B cell (primary cell): ENCODE measurements at regions not wholly inside any gene's neighbourhood (a gene's known extent, or its start where the extent isn't known, plus 50 kb on each side); places are given as distances from the start of the nearest gene placed in this dataset.

Experiments used
- ATAC-seq: fragments of 200-7000 bp; cut with Tn5 transposase; one replicate; pipeline ENCODE4 v1.10.0; 2021; ENCODE audit warnings: low read depth, mild to moderate bottlenecking, moderate number of reproducible peaks, moderate library complexity
- CTCF ChIA-PET: fragments of 350-600 bp; sonication (Branson Sonifier 250); formaldehyde crosslinking; loops from one replicate; lab custom pipeline; 2021; ENCODE audit warnings: antibody characterized with exemption, inconsistent platforms; lab: Charles Lee
- POLR2A ChIA-PET: fragments of 350-600 bp; sonication (Branson Sonifier 250); formaldehyde crosslinking; loops from one replicate; lab custom pipeline; 2021; ENCODE audit warnings: antibody characterized with exemption; lab: Charles Lee
- DNase-seq: peaks from one replicate; pipeline ENCODE4 v3.0.0; 2013
- H2AFZ ChIP-seq: 2 replicates; pipeline ENCODE4 v1.6.1; 2012; ENCODE audit warnings: mild to moderate bottlenecking, low read depth, low read length; ENCODE audit not compliant: insufficient read depth, poor library complexity, severe bottlenecking
- H3K27ac ChIP-seq, 2 donors: 1 replicate in 1 of 2; 2 replicates in 1 of 2; pipeline ENCODE4 v1.5.1; 2012 to 2013; ENCODE audit warnings: low read length in 2 of 2, mild to moderate bottlenecking in 2 of 2, moderate library complexity in 1 of 2
- H3K27me3 ChIP-seq, 4 experiments: fragments of 200-600 bp in 1 of 4; sonication (generic) in 1 of 4; replicated peaks in 1 of 4; 1 replicate in 2 of 4; 2 replicates in 2 of 4; pipeline versions ENCODE4 v1.6.1 to v1.7.0; 2013 to 2016; ENCODE audit warnings: low read length in 3 of 4, mild to moderate bottlenecking in 2 of 4, mixed read lengths in 1 of 4, moderate library complexity in 1 of 4; ENCODE audit not compliant: insufficient read depth in 4 of 4, control insufficient read depth in 3 of 4; ENCODE audit errors: control extremely low read depth in 1 of 4
- H3K36me3 ChIP-seq, 2 experiments: replicated peaks in 1 of 2; 1 replicate in 1 of 2; 2 replicates in 1 of 2; pipeline versions ENCODE4 v1.6.1 to v1.7.1; 2013; ENCODE audit warnings: low read length in 1 of 2; ENCODE audit not compliant: insufficient read depth in 2 of 2, control insufficient read depth in 1 of 2; ENCODE audit errors: control extremely low read depth in 1 of 2, extremely low read depth in 1 of 2
- H3K4me1 ChIP-seq, 2 donors: fragments of 200-600 bp in 1 of 2; sonication (generic) in 1 of 2; 1 replicate in 1 of 2; 2 replicates in 1 of 2; pipeline versions ENCODE4 v1.5.1 to v1.6.1; 2013 to 2017; ENCODE audit warnings: low read length in 2 of 2; ENCODE audit not compliant: control insufficient read depth in 2 of 2, insufficient read depth in 2 of 2
- H3K4me2 ChIP-seq: replicated peaks from 2 replicates; pipeline ENCODE3; 2012; ENCODE audit warnings: mild to moderate bottlenecking, low read depth, low read length; ENCODE audit not compliant: poor library complexity, severe bottlenecking
- H3K4me3 ChIP-seq, 5 experiments: fragments of 200-600 bp in 1 of 5; sonication (generic) in 1 of 5; 1 replicate in 3 of 5; 2 replicates in 2 of 5; pipeline versions ENCODE4 v1.5.1 to v1.7.0; 2011 to 2016; ENCODE audit warnings: low read length in 4 of 5, mild to moderate bottlenecking in 4 of 5, low read depth in 2 of 5, control low read depth in 1 of 5, moderate library complexity in 1 of 5; ENCODE audit not compliant: insufficient read depth in 1 of 5; ENCODE audit errors: control extremely low read depth in 1 of 5, extremely low read depth in 1 of 5
- H3K79me2 ChIP-seq: fragments of 200-600 bp; sonication (generic); one replicate; pipeline ENCODE4 v1.6.0; 2016; ENCODE audit warnings: low read length; ENCODE audit not compliant: control insufficient read depth, insufficient read depth
- H3K9ac ChIP-seq: fragments of 200-600 bp; sonication (generic); 2 replicates; pipeline ENCODE4 v1.6.1; 2017; ENCODE audit warnings: mild to moderate bottlenecking, low read length, moderate library complexity
- H3K9me3 ChIP-seq, 3 donors: one replicate each; pipeline versions ENCODE4 v1.6.1 to v1.7.1; 2013; ENCODE audit warnings: low read length in 2 of 3; ENCODE audit not compliant: control insufficient read depth in 2 of 3, insufficient read depth in 1 of 3; ENCODE audit errors: control extremely low read depth in 1 of 3
- H4K20me1 ChIP-seq: 2 replicates; pipeline ENCODE4 v1.6.0; 2012; ENCODE audit warnings: mild to moderate bottlenecking, low read length; ENCODE audit not compliant: insufficient read depth, control insufficient read depth, poor library complexity, severe bottlenecking
- H3K27ac Mint-ChIP-seq: one replicate; pipeline ENCODE4 v1.8.0; 2021; ENCODE audit warnings: mixed read lengths
- H3K27me3 Mint-ChIP-seq: one replicate; pipeline ENCODE4 v1.8.0; 2021; ENCODE audit warnings: mixed read lengths
- H3K4me1 Mint-ChIP-seq: one replicate; pipeline ENCODE4 v1.8.0; 2021; ENCODE audit warnings: mixed read lengths
- H3K4me3 Mint-ChIP-seq: one replicate; pipeline ENCODE4 v1.8.0; 2021; ENCODE audit warnings: mixed read lengths
- H3K9me3 Mint-ChIP-seq: one replicate; pipeline ENCODE4 v1.8.0; 2022; ENCODE audit warnings: mixed read lengths; ENCODE audit not compliant: insufficient read depth
- EZH2 ChIP-seq: IDR thresholded peaks from 2 replicates; pipeline ENCODE4 v1.6.1; 2012; ENCODE audit warnings: borderline replicate concordance, low read depth, mild to moderate bottlenecking, moderate library complexity, low read length; ENCODE audit not compliant: insufficient read depth, poor library complexity, severe bottlenecking
- WGBS: methylation state at CpG from one replicate; pipeline ENCODE4 v1.1.5; 2013; ENCODE audit warnings: missing lambda C conversion rate; ENCODE audit not compliant: insufficient coverage; 5-methylcytosine and 5-hydroxymethylcytosine counted together
- intact Hi-C: fragments of 100-400 bp; cut with micrococcal nuclease; formaldehyde crosslinking; loops from one replicate; pipeline ENCODE4 v1.10.0; 2022
- TF ChIP-seq, protein P1 (sequence below): fragments of 200-600 bp; IDR thresholded peaks from one replicate; pipeline ENCODE4 v1.8.0; 2022; ENCODE audit warnings: antibody characterized with exemption, mild to moderate bottlenecking

DNA sequence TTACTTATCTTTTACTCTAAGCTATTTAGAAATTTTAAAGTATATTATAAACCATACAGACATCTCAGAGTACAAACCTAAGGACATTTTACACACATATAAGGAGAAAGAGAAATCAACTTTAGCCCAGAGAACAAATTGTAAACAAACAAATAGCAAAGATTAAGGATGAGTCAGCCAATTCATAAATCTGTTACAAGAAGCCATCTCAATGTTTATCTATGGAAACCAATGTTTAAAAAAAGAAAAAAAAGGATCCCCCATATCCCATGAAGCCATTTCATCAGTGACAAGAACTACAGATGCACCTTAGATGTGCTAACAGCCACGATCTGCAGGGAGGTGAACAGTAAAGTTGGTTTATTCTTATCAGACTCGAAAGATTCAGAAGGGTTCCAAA is 437.1 kb downstream of the SHQ1 start:
- Histone ChIP-seq H3K4me2 (no peak overlapping the region), H3K9me3 (peaks cover 0 to 3% (median 0%) of the 10 kb centered on the region in 3 donors), H3K9ac (no peak overlapping the region), H4K20me1 (peaks cover 90% of the 10 kb centered on the region), H2AFZ (no peak overlapping the region), H3K4me3 (no peak overlapping the region), H3K4me1 (peaks cover 13 to 57% of the 10 kb centered on the region in 2 donors), H3K79me2 (peaks cover 100% of the 10 kb centered on the region), H3K27me3 (no peaks in the 10 kb centered on the region), H3K27ac (no peak overlapping the region), H3K36me3 (no peaks in the 10 kb centered on the region)
- Mint-ChIP-seq H3K27ac (no peak overlapping the region), H3K4me1 (peaks cover 75% of the 10 kb centered on the region), H3K4me3 (no peak overlapping the region), H3K9me3 (no peaks in the 10 kb centered on the region), H3K27me3 (no peaks in the 10 kb centered on the region)
- ChIA-PET POLR2A (no interaction called here), CTCF (interaction anchor here (1.2 kb wide), 1 partner anchor 255 kb away, joined by 3 read pairs; no protein-coding TSS in a partner anchor)
- ATAC-seq (no peak), DNase-seq (no peak)
- intact Hi-C loops: no loop called here
- no CpG with 5 or more reads among the region's 2 CpGs for WGBS
- no peak for TF ChIP-seq EZH2
- TF ChIP-seq, protein P1, sequence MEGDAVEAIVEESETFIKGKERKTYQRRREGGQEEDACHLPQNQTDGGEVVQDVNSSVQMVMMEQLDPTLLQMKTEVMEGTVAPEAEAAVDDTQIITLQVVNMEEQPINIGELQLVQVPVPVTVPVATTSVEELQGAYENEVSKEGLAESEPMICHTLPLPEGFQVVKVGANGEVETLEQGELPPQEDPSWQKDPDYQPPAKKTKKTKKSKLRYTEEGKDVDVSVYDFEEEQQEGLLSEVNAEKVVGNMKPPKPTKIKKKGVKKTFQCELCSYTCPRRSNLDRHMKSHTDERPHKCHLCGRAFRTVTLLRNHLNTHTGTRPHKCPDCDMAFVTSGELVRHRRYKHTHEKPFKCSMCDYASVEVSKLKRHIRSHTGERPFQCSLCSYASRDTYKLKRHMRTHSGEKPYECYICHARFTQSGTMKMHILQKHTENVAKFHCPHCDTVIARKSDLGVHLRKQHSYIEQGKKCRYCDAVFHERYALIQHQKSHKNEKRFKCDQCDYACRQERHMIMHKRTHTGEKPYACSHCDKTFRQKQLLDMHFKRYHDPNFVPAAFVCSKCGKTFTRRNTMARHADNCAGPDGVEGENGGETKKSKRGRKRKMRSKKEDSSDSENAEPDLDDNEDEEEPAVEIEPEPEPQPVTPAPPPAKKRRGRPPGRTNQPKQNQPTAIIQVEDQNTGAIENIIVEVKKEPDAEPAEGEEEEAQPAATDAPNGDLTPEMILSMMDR: no peak

DNA sequence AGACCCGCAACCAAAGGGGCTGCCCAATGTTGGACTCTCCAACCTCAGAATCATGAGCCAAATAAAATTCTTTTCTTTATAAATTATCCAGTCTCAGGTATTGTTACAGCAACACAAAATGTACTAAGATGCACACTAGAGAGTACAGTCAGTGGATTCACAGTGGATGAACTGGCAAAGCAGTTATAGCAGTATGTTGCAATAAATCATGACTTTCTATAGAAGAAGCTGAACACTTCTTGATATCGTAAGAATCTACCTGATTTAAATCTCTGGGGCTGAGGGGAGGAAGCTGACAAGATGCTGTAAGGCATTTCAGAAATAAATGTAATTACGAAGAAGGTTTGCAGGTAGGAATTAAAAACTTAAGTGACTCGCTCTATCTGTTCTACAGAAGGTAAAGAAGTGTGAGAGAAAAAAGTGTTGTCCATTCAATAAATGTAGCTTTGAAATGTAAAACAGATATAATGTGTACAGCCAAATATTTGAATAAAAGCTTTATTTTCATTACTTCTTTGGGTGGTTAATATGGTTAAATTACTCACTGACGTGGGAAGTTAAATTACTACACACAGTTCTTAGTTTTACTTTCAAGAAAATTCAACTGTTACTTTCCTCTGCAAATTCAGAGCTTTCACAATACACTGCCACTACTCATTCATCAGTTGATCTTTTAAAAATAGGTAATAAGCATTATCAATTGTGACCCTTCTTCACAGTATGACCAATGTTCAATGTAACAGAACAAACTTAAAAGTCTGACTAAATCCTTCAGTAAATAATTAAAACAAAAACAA is 439.1 kb downstream of the SHQ1 start:
- ATAC-seq (no peak), DNase-seq (no peak)
- Histone ChIP-seq H3K36me3 (no peaks in the 10 kb centered on the region), H3K4me1 (peaks cover 13 to 65% of the 10 kb centered on the region in 2 donors), H3K9ac (no peak overlapping the region), H3K4me3 (no peak overlapping the region), H2AFZ (no peak overlapping the region), H3K4me2 (no peak overlapping the region), H3K27me3 (no peaks in the 10 kb centered on the region), H4K20me1 (peaks cover 93% of the 10 kb centered on the region), H3K9me3 (no peaks in the 10 kb centered on the region), H3K27ac (no peak overlapping the region), H3K79me2 (peaks cover 100% of the 10 kb centered on the region)
- no peaks in the 10 kb centered on the region for H3K9me3 Mint-ChIP-seq
- POLR2A ChIA-PET: no interaction called here
- no peak overlapping the region for H3K4me3 Mint-ChIP-seq
- CTCF ChIA-PET: interaction anchor here (0.6 kb wide), 1 partner anchor 75 kb away, joined by 4 read pairs; no protein-coding TSS in a partner anchor
- peaks cover 81% of the 10 kb centered on the region for H3K4me1 Mint-ChIP-seq
- no peaks in the 10 kb centered on the region for H3K27me3 Mint-ChIP-seq
- intact Hi-C loops: no loop called here
- WGBS: 100% methylated on average over 1 of the region's 5 CpGs
- TF ChIP-seq, protein P1: no peak
- no peak for TF ChIP-seq EZH2
- no peak overlapping the region for H3K27ac Mint-ChIP-seq
